Nucleus accumbens (tissue), 56 donors: ENCODE measurements at regions not wholly inside any gene's neighbourhood (a gene's known extent, or its start where the extent isn't known, plus 50 kb on each side); places are given as distances from the start of the nearest gene placed in this dataset.
"Not testable (repeated sequence)": the region's sequence is repeated elsewhere in the genome, so short reads cannot be mapped to it uniquely, and the experiment has no call there.

Experiments used
- DNase-seq, 56 donors: peaks; one replicate each; lab custom pipeline; 2025; lab: John Stamatoyannopoulos, UW

GRCh38 chr12:94916663-94917062 is 86.8 kb downstream of the NDUFA12 start:
- no peak for DNase-seq

- DNase-seq = no peak
Measured at GRCh38 chr12:94909663-94910062, 93.8 kb downstream of the NDUFA12 start.

GRCh38 chr12:94905749-94906148 is 97.7 kb downstream of the NDUFA12 start:
- DNase-seq = not testable (repeated sequence)

- DNase-seq = no peak
Measured at GRCh38 chr12:94900496-94900895, 103.0 kb downstream of the NDUFA12 start.

- DNase-seq = no peak
Measured at GRCh38 chr12:94898388-94898787, 105.1 kb downstream of the NDUFA12 start.

- no peak for DNase-seq
Measured at GRCh38 chr12:94892544-94893267, 110.8 kb downstream of the NDUFA12 start.

GRCh38 chr12:94889445-94890210 is 113.9 kb downstream of the NDUFA12 start:
- DNase-seq = no peak

- DNase-seq = no peak
Measured at GRCh38 chr12:94879542-94879941, 124.0 kb downstream of the NDUFA12 start.

GRCh38 chr12:94875525-94875924 is 128.0 kb downstream of the NDUFA12 start:
- DNase-seq = no peak

- no peak for DNase-seq
Measured at GRCh38 chr12:94874518-94875302, 128.8 kb downstream of the NDUFA12 start.

- no peak for DNase-seq
Measured at GRCh38 chr12:94873734-94874517, 129.6 kb downstream of the NDUFA12 start.

- DNase-seq = peak in 1 of 56 donors; percentile 19
Measured at GRCh38 chr12:94872971-94873733, 130.3 kb downstream of the NDUFA12 start.

GRCh38 chr12:94872671-94872970 is 130.9 kb downstream of the NDUFA12 start:
- no peak for DNase-seq

GRCh38 chr12:94872007-94872653 is 131.4 kb downstream of the NDUFA12 start:
- DNase-seq = no peak

GRCh38 chr12:94870511-94870910 is 133.0 kb downstream of the NDUFA12 start:
- DNase-seq = no peak

- DNase-seq = no peak
Measured at GRCh38 chr12:94868161-94868560, 135.3 kb downstream of the NDUFA12 start.

GRCh38 chr12:94867066-94867855 is 136.2 kb downstream of the NDUFA12 start:
- no peak for DNase-seq

- no peak for DNase-seq
Measured at GRCh38 chr12:94864987-94865386, 138.5 kb downstream of the NDUFA12 start.
